Osteoblast (primary cell): ENCODE measurements at regions not wholly inside any gene's neighbourhood (a gene's known extent, or its start where the extent isn't known, plus 50 kb on each side); places are given as distances from the start of the nearest gene placed in this dataset.

Experiments used
- DNase-seq: peaks from one replicate; pipeline ENCODE4 v3.0.0; 2011; ENCODE audit warnings: low spot score, mixed read lengths; ENCODE audit not compliant: insufficient read length; ENCODE audit errors: missing footprints
- H2AFZ ChIP-seq: 2 replicates; pipeline ENCODE4 v1.6.0; 2011; ENCODE audit warnings: mild to moderate bottlenecking, low read length
- H3K27ac ChIP-seq: 2 replicates; pipeline ENCODE4 v1.5.1; 2011; ENCODE audit warnings: mild to moderate bottlenecking, low read depth, low read length, moderate library complexity
- H3K27me3 ChIP-seq: 2 replicates; pipeline ENCODE4 v1.6.0; 2012; ENCODE audit warnings: mild to moderate bottlenecking, control low read depth, inconsistent platforms, low read length, moderate library complexity; ENCODE audit not compliant: insufficient read depth
- H3K36me3 ChIP-seq: 2 replicates; pipeline ENCODE4 v1.5.1; 2011; ENCODE audit warnings: mild to moderate bottlenecking, low read length, control low read depth, moderate library complexity; ENCODE audit not compliant: insufficient read depth
- H3K4me1 ChIP-seq: 2 replicates; pipeline ENCODE4 v1.5.1; 2011; ENCODE audit warnings: mild to moderate bottlenecking, low read length, control low read depth, moderate library complexity; ENCODE audit not compliant: insufficient read depth
- H3K4me2 ChIP-seq: 2 replicates; pipeline ENCODE4 v1.6.0; 2011; ENCODE audit warnings: mild to moderate bottlenecking, low read length; ENCODE audit not compliant: insufficient read depth
- H3K4me3 ChIP-seq: fragments of 200-600 bp; sonication (generic); 3 replicates; pipeline ENCODE4 v1.5.1; 2012; ENCODE audit warnings: mild to moderate bottlenecking, low read length, inconsistent platforms; ENCODE audit not compliant: insufficient read depth
- H3K79me2 ChIP-seq: 2 replicates; pipeline ENCODE4 v1.6.0; 2012; ENCODE audit warnings: mild to moderate bottlenecking, low read length, control low read depth, inconsistent platforms; ENCODE audit not compliant: insufficient read depth
- H3K9me3 ChIP-seq: 2 replicates; pipeline ENCODE4 v1.5.1; 2011; ENCODE audit warnings: low read depth, low read length, control low read depth
- H4K20me1 ChIP-seq: 2 replicates; pipeline ENCODE4 v1.6.0; 2012; ENCODE audit warnings: mild to moderate bottlenecking, low read length, control low read depth; ENCODE audit not compliant: insufficient read depth
- TF ChIP-seq, protein P1 (sequence below): IDR thresholded peaks from 2 replicates; pipeline ENCODE4 v1.5.1; 2011; ENCODE audit warnings: mild to moderate bottlenecking, low read depth, low read length, moderate library complexity; ENCODE audit errors: extremely low read depth

- no peak overlapping the region for H3K4me2 ChIP-seq
- no peaks in the 10 kb centered on the region for H3K27me3 ChIP-seq
- no peak overlapping the region for H3K27ac ChIP-seq
- TF ChIP-seq, protein P1, sequence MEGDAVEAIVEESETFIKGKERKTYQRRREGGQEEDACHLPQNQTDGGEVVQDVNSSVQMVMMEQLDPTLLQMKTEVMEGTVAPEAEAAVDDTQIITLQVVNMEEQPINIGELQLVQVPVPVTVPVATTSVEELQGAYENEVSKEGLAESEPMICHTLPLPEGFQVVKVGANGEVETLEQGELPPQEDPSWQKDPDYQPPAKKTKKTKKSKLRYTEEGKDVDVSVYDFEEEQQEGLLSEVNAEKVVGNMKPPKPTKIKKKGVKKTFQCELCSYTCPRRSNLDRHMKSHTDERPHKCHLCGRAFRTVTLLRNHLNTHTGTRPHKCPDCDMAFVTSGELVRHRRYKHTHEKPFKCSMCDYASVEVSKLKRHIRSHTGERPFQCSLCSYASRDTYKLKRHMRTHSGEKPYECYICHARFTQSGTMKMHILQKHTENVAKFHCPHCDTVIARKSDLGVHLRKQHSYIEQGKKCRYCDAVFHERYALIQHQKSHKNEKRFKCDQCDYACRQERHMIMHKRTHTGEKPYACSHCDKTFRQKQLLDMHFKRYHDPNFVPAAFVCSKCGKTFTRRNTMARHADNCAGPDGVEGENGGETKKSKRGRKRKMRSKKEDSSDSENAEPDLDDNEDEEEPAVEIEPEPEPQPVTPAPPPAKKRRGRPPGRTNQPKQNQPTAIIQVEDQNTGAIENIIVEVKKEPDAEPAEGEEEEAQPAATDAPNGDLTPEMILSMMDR: no peak
- H3K79me2 ChIP-seq: no peaks in the 10 kb centered on the region
- H2AFZ ChIP-seq: no peak overlapping the region
- H3K4me1 ChIP-seq: peaks cover 10% of the 10 kb centered on the region
- DNase-seq: no peak
- no peak overlapping the region for H3K4me3 ChIP-seq
- H3K9me3 ChIP-seq: peaks cover 14% of the 10 kb centered on the region
- no peaks in the 10 kb centered on the region for H4K20me1 ChIP-seq
- no peaks in the 10 kb centered on the region for H3K36me3 ChIP-seq
Observed at GRCh38 chr13:46481166-46481565, 71.8 kb upstream of the LRCH1 start.

DNA sequence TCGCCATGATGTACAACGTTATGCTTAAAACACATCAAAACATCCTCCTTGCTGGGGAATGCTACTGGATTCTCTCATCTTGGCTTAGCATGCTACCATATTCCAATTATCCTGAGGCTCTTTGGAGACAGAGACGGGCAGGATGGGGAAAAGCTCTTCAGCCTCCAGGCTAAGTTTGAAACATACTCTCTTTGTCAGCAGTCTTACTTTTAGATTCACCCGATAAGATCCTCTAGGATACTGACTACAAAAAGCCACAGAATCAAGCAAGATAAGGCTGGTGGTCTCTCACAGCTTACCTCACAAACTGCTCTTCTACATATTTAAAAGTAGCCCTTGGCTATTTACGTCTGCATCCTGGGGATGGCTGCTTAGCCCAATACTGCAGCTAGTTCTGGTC is 72.8 kb upstream of the LRCH1 start:
- no peak overlapping the region for H3K4me2 ChIP-seq
- no peaks in the 10 kb centered on the region for H3K36me3 ChIP-seq
- H2AFZ ChIP-seq: no peak overlapping the region
- no peak overlapping the region for H3K27ac ChIP-seq
- DNase-seq: no peak
- TF ChIP-seq, protein P1: no peak
- peaks cover 18% of the 10 kb centered on the region for H3K4me1 ChIP-seq
- H3K4me3 ChIP-seq: no peak overlapping the region
- H3K79me2 ChIP-seq: no peaks in the 10 kb centered on the region
- H3K27me3 ChIP-seq: no peaks in the 10 kb centered on the region
- peaks cover 12% of the 10 kb centered on the region for H3K9me3 ChIP-seq
- no peaks in the 10 kb centered on the region for H4K20me1 ChIP-seq

DNA sequence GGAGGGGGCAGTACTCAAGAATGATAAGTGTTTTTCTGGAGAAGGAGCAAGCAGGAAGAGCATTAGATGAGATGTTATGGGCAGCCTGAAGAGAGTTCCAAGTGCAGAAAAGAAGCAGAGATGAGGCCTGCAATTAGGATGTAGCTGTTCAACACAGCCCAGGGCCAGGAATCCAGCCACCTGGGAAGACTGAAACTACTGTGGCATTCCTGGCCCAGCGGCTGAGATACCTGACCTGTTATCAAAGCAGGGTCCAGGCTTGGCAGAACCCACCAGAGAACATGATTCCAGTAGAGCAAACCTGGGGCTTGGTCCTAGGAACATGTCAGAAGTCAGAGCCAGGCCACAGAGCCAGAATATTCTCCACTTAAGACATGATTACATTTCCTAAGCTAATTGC is 73.3 kb upstream of the LRCH1 start:
- TF ChIP-seq, protein P1: no peak
- DNase-seq: no peak

DNA sequence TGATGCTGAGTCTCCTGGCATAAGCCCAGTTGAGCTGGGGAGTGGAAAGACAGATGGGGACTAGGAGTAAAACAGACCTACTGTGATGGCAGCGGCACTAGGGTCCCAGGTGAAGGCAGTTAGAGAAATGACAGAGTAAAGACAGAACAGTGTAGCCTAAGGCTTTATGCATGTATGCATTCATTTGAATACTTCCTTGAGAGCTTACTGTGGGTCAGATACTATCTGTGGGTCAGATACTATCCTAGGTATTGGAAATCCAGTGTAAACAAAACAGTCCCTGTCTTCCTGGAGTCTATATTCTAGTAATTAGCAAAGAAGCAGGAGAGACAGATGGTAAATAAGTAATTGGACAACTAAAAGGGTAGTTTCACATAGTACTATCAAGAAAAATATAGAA is 73.7 kb upstream of the LRCH1 start:
- H3K4me2 ChIP-seq: no peak overlapping the region
- H4K20me1 ChIP-seq: no peaks in the 10 kb centered on the region
- DNase-seq: no peak
- H3K4me1 ChIP-seq: peaks cover 18% of the 10 kb centered on the region
- no peaks in the 10 kb centered on the region for H3K27me3 ChIP-seq
- H3K27ac ChIP-seq: no peak overlapping the region
- H3K9me3 ChIP-seq: peaks cover 7% of the 10 kb centered on the region
- H3K4me3 ChIP-seq: no peak overlapping the region
- H2AFZ ChIP-seq: no peak overlapping the region
- TF ChIP-seq, protein P1: no peak
- H3K79me2 ChIP-seq: no peaks in the 10 kb centered on the region
- no peaks in the 10 kb centered on the region for H3K36me3 ChIP-seq

More for the DNA sequence above, 73.3 kb upstream of the LRCH1 start:
- H3K27ac ChIP-seq: no peak overlapping the region
- no peaks in the 10 kb centered on the region for H3K36me3 ChIP-seq
- H3K4me3 ChIP-seq: no peak overlapping the region
- no peak overlapping the region for H3K4me2 ChIP-seq
- H3K9me3 ChIP-seq: peaks cover 7% of the 10 kb centered on the region
- no peaks in the 10 kb centered on the region for H4K20me1 ChIP-seq
- no peaks in the 10 kb centered on the region for H3K27me3 ChIP-seq
- H3K79me2 ChIP-seq: no peaks in the 10 kb centered on the region
- H2AFZ ChIP-seq: no peak overlapping the region
- peaks cover 18% of the 10 kb centered on the region for H3K4me1 ChIP-seq
